Right kidney (tissue), 1 donor: ENCODE measurements at regions not wholly inside any gene's neighbourhood (a gene's known extent, or its start where the extent isn't known, plus 50 kb on each side); places are given as distances from the start of the nearest gene placed in this dataset.

ENCODE experiments used
- DNase-seq: peaks from one replicate; pipeline ENCODE4 v3.0.0-alpha.2; 2016

GRCh38 chr5:152882621-152883020, 477.5 kb upstream of the NMUR2 start:
- no peak for DNase-seq

- no peak for DNase-seq
Measured at GRCh38 chr5:152883066-152883775, 478.1 kb upstream of the NMUR2 start.

DNA sequence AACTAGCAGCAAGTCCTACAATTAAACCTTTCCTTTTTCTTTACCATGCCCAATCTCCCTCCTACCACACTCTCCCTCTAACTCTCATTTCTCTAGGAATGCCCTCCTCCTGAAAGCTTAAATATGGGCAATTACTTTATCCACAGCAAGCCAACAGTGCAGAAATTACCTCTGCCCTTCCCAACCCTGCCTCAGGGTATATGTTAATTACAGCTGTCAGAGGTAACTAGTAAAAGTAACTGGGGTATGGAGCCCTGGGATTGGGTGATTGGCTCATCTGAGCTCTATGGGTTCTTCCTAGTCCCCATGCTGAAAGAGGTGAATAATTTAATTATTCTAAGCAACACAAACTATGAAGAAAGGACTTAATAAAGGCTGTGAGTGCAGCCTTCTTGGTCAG, 478.9 kb upstream of the NMUR2 start:
- no peak for DNase-seq

DNA sequence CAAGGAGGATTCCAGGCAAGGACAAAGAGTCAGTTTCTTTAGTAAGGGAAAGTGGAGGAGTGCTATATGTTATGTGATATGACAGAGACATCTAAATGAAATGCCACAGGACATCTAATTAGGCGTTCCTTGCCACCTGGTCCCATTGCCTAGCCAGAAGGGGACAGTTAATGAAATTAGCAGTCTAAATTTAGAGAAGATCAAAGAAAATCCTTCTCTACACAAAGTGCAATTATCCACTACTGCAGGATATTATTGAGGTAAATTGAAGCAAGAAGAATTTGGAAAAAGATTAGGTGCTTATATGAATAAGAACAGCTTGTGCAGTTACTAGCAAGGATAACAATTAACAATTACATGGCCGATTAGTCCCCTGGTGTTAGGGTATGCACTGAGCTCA, 495.3 kb upstream of the NMUR2 start:
- DNase-seq, result no peak

- no peak for DNase-seq
Measured at GRCh38 chr5:152901754-152902153, 496.7 kb upstream of the NMUR2 start.

DNA sequence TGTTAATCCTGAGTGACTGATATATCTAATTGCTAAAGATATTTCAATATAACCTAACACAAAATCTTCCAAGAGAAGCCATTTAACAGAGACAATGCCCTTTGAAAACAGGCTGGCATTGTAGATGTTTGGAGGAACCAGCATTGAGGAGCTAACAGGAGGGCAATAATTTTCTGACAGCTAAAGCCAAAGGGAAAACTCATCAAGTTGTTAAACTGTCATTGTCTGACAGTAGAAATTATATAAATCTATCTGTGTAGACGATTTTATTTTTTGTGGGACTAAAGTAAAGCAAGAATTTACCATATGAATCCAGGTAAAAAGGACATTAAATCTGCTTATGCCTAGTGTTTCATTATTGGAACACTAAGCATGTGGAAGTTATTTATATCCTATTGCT, 500.2 kb upstream of the NMUR2 start:
- DNase-seq, result no peak

DNA sequence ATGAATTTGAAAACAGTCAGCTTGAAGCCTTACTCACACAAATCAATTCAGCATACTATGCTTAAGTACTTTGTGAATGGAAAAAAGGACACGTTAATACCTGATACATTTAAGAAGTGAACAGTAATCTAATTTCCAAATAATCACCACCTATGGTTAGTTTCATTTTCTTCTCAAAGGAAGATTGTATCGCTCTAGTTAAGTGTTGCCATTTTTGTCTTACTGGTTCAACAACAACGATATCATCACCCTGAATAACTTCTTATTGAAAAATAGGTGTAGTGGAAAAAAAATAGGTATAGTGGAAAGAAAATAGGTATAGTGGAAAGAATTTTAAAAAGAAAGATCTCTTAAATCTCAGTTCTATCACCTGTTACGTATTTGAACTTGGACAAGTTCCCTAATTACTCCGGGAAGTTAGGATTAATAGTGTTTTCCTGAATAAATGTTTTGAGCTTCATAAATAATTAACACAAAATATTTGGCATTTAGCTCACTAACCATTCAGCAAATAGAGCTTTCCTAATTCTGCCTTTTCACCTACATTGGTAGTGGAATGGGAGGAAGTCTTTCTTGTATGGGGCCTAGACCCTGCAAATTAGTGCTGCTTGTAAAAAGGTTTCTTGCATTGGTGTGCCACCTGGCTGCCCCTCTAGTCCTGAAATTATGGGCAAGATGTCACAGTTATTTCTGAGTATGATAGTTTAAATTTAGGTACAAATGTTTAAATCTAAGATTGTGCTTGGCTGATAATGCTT, 502.6 kb upstream of the NMUR2 start:
- DNase-seq, result no peak

- no peak for DNase-seq
Measured at GRCh38 chr5:152912924-152913323, 507.8 kb upstream of the NMUR2 start.

DNA sequence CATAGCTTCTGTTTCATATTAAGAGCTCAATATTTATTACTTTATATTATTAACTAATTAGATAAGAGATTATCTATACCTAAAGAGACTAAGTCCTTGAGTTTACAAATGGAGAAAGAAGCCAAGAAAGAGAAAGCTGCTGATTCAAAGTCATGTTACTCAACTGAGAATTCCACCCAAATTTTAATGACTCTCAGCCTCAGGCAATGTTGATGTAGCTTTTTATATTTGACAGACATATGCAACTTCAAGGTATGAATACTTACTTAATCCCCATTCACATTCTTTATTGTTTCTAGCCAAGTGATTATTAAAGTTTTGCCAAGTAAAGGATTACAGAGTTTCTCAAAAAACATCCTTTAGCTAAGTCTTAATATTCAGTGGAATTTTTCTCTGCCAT, 527.5 kb upstream of the NMUR2 start:
- no peak for DNase-seq

GRCh38 chr5:152933056-152933455, 528.0 kb upstream of the NMUR2 start:
- no peak for DNase-seq

GRCh38 chr5:152938630-152939029, 533.6 kb upstream of the NMUR2 start:
- DNase-seq, result no peak

- DNase-seq, result no peak
Measured at GRCh38 chr5:152942633-152943336, 537.7 kb upstream of the NMUR2 start.

GRCh38 chr5:152953788-152954483, 536.5 kb upstream of the GRIA1 start:
- DNase-seq, result no peak

GRCh38 chr5:152956943-152957613, 533.4 kb upstream of the GRIA1 start:
- DNase-seq, result no peak

DNA sequence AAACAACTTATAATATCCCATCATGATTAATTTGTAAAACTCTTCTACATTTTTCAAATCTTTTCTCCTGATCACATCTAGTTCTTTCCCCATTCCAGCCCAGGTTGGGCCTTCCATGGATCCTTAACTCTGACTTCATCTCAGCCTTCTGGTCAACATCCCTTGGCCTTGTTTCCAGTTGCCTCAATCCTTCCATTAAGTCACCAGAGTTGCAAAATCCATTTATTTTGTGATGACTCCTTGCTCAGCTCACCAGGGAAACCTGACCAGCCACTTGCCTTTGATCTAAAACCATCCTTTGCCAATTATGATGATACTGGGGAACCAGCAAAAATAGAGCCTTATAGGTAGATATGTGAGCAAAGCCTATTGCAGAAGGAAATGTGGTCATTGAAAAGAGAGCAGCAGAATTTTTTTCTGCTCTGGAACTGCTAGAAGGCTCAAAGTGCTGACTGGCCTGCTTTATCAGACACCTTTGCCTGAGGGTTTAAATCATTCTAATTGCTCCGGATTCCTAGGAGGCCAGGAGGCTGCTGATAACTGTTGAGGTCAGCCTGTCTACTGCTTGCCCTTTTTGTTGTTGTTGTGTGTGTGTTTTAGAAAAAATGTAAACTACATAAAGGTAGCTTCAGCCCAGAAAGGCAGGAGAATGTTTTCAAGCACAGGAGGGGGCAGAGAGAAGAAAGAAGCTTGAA, 512.2 kb upstream of the GRIA1 start:
- no peak for DNase-seq

DNA sequence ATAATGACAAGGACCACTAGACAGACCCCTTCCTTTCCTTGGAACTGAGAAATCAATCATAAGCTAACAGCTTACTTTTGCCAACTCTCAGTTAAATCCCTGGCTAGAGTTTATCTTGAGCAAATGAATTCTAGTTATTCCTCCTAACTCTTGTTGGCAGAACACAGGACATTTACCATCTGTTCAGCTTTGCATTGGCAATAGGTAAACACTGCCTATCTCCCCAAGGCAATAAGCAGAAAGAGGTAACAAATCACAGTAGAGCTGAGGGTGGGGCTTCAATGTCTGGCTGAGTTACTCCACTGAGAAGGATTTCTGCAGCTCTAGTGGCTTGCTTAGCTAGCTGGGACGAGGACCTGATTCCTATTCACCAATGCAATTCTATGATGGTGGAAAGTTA, 503.3 kb upstream of the GRIA1 start:
- DNase-seq, result no peak

DNA sequence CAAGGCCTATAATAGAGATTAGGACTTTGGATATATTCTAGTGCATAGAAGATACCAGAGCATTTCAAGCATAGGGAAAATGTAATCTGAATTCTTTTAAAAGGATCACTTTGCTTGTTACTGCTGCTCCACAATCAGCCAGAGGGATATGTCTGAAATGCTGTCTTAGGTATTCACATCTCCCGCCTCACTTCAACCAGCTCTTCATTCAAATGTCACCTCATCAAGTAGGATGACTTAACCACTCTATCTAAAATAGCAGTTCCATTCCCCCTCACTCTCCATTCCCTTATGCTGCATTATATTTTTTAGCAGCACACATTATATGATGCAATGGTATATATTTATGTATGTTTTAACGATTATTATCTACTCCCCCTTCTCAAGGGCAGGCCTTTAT, 500.3 kb upstream of the GRIA1 start:
- DNase-seq, result no peak

GRCh38 chr5:152990649-152991048, 499.8 kb upstream of the GRIA1 start:
- DNase-seq, result no peak

DNA sequence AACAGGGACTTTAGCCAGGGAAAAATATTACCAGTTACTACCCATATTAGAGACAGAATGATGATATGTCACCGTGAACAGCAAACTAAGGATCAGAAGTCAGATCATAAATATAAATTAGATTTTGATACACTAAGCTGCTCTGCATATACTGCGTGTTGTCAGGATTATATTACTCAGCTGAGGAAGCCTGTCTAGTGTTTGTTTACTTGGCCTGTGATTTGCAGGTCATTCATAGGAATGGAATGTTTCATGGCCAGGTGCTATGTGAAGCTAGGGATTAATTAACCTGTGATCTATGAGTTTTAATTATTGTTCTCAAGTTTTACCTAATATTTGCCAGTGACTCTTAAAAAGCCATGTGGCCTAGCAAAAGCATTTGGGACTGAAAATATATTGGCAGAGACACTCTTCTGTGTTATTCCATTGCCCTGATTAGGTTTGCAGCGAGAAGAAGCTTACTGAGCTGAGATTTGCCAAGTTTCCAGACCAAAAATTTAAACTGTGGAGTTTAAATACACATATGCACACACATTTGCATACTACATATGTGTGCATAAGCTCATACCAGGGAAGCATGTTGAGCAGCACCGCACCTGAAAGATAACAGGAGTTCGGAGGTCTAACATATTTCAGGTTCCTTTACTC, 496.3 kb upstream of the GRIA1 start:
- no peak for DNase-seq

- no peak for DNase-seq
Measured at GRCh38 chr5:152995214-152995725, 495.2 kb upstream of the GRIA1 start.

DNA sequence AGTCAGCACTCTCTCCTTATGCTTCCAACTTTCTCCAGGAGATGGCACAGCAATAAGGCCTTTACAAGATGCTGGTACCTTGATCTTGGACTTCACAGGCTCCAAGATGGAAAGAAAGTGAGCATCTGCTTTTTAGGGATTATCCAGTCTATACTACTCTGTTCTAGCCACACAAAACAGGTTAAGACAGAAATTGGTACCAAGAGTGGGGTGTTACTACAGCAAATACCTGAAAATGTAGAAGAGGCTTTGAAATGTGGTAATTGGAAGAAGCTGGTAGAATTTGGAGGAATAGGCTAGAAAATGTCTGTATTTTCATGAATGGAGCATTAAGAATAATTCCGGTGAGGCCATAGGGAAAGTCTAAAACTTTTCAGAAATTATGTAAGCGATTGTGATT, 484.8 kb upstream of the GRIA1 start:
- DNase-seq, result no peak
